ENCODE measurements at regions not wholly inside any gene's neighbourhood (a gene's known extent, or its start where the extent isn't known, plus 50 kb on each side); places are given as distances from the start of the nearest gene placed in this dataset.

DNA sequence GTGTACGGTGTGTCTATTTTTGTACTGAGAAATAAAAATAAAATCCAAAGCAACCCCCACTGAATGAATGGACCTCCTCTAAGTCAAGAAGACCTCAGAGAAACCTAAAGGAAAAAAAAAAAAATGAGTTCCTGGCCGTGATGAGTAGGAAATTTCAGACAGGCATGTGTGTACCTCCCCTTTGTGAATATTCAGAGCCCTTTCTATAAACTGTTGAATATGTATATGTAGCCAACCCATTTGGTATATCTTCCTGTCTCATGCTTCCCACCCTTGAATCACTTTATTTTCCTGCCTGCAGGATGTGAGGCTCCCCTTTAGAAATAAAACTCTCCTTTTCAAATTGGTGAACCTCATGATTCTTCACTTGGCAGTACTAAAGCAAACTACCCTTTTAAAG lies 887.8 kb upstream of the NCAM2 start:
- in situ Hi-C loops (cut with HindIII; ENCODE audit: low pct_ligation_motif_present, low sequenced_read_pairs): no loop called here
- TF ChIP-seq, protein P1, sequence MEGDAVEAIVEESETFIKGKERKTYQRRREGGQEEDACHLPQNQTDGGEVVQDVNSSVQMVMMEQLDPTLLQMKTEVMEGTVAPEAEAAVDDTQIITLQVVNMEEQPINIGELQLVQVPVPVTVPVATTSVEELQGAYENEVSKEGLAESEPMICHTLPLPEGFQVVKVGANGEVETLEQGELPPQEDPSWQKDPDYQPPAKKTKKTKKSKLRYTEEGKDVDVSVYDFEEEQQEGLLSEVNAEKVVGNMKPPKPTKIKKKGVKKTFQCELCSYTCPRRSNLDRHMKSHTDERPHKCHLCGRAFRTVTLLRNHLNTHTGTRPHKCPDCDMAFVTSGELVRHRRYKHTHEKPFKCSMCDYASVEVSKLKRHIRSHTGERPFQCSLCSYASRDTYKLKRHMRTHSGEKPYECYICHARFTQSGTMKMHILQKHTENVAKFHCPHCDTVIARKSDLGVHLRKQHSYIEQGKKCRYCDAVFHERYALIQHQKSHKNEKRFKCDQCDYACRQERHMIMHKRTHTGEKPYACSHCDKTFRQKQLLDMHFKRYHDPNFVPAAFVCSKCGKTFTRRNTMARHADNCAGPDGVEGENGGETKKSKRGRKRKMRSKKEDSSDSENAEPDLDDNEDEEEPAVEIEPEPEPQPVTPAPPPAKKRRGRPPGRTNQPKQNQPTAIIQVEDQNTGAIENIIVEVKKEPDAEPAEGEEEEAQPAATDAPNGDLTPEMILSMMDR (IDR thresholded peaks at IDR 0.05; ENCODE audit: low read depth, low read length, missing control alignments): no peak
- no peak for DNase-seq
- no peak overlapping the region for H3K4me3 ChIP-seq (ENCODE audit: low read depth, low read length)
- H3K36me3 ChIP-seq (replicated peaks): no peaks in the 10 kb centered on the region
- no peaks in the 10 kb centered on the region for H3K27me3 ChIP-seq (replicated peaks)
- no peak overlapping the region for H3K27ac ChIP-seq

DNA sequence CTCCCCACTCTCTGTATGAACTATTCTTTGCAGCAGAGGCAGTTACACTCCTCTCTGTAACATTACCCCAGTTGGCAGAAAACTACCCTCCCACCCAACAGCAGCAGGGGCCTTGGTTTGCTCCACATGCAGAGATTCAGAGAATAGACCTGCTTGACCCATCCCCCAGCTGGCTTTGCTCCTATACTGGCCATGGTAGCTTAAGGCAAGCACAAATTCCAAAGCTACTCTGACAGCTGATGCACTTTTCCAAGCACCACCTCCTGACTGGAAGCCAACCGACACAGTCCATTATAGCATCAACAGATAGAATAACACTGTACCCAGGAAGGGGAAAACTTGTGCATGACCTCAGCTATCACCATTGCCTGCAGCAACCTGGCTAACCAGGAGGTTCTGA lies 846.5 kb upstream of the NCAM2 start:
- TF ChIP-seq, protein P1 (IDR thresholded peaks at IDR 0.05; ENCODE audit: low read depth, low read length, missing control alignments): no peak
- H3K27me3 ChIP-seq (replicated peaks): no peaks in the 10 kb centered on the region
- no peak overlapping the region for H3K27ac ChIP-seq
- no peak overlapping the region for H3K4me3 ChIP-seq (ENCODE audit: low read depth, low read length)
- in situ Hi-C loops (cut with HindIII; ENCODE audit: low pct_ligation_motif_present, low sequenced_read_pairs): no loop called here
- no peaks in the 10 kb centered on the region for H3K36me3 ChIP-seq (replicated peaks)
- no peak for DNase-seq

DNA sequence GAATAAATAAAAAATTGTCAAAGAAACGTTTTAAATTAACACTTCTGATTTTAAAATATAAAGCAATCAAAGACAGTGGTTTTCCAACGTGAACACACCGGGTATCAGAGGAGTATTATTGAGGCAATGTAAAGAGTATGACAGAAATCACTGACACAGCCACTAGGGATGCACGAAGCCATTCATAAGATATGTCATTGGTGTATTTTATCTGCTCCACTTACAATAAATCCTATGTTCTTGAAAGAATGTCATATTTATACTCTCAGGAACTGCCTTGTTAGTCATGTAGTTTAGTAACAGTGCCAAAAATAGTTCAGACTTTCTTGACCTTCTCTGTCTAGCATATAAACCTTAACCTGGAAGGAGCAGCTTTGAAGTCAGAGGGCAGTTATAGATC lies 835.0 kb upstream of the NCAM2 start:
- no peaks in the 10 kb centered on the region for H3K36me3 ChIP-seq (replicated peaks)
- DNase-seq: no peak
- TF ChIP-seq, protein P1 (IDR thresholded peaks at IDR 0.05; ENCODE audit: low read depth, low read length, missing control alignments): no peak
- no peak overlapping the region for H3K27ac ChIP-seq
- in situ Hi-C loops (cut with HindIII; ENCODE audit: low pct_ligation_motif_present, low sequenced_read_pairs): no loop called here
- no peaks in the 10 kb centered on the region for H3K27me3 ChIP-seq (replicated peaks)
- no peak overlapping the region for H3K4me3 ChIP-seq (ENCODE audit: low read depth, low read length)

DNA sequence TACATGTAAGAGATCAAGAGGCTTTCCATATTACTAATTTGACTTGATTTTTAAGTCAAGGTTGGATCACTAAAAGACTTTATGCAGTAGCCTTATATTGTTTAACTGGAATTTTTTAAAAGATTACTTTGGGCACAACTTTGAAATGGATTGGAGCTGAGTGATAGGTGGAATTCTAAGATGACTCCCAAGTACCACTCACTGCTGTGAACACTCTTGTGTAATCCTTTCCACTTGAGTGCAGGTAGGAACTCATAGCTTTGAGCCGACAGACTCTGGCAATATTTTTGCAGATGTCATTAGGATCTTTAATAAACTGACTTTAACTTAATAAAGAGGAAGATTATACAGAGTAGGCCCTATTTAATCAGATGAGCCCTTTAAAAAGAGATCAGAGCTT lies 831.1 kb upstream of the NCAM2 start:
- in situ Hi-C loops (cut with HindIII; ENCODE audit: low pct_ligation_motif_present, low sequenced_read_pairs): no loop called here
- TF ChIP-seq, protein P1 (IDR thresholded peaks at IDR 0.05; ENCODE audit: low read depth, low read length, missing control alignments): no peak
- Histone ChIP-seq H3K36me3 (replicated peaks) (no peaks in the 10 kb centered on the region), H3K27ac (no peak overlapping the region), H3K4me3 (ENCODE audit: low read depth, low read length) (no peak overlapping the region), H3K27me3 (replicated peaks) (no peaks in the 10 kb centered on the region)
- no peak for DNase-seq

DNA sequence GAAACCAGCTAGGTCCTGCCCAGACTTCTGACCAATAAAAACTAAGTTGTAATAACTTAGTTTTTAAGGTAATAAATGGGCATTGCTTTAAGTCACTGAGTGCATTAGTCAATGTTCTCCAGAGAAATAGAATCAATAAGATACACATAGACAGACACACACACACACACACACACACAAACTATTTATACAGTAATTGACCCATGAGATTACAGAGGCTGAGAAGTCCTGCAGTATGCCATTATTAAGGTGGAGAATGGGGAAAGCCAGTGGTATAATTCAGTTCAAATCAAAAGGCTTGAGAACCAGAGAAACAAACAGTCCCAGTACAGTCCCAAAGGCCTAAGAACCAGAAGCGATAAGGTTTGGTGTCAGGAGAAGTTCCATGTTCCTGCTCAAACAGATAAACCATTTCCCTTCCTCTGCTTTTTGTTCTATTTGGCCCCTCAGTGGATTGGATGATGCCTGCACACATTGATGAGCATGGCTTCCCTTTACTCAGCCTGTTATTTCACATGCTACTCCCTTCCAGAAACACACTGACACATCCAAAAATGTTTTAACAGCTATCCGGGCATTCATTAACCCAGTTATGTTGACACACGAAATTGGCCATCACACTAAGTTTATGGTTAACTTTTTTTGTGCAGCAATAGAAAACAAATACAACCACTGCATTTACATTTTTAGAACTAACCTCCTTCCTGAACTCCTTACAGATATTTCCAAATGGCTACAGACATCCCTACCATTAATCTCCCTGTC lies 828.2 kb upstream of the NCAM2 start:
- in situ Hi-C loops (cut with HindIII; ENCODE audit: low pct_ligation_motif_present, low sequenced_read_pairs): no loop called here
- TF ChIP-seq, protein P1 (IDR thresholded peaks at IDR 0.05; ENCODE audit: low read depth, low read length, missing control alignments): no peak
- H3K4me3 ChIP-seq (ENCODE audit: low read depth, low read length): no peak overlapping the region
- DNase-seq: no peak
- H3K27ac ChIP-seq: no peak overlapping the region
- no peaks in the 10 kb centered on the region for H3K27me3 ChIP-seq (replicated peaks)
- no peaks in the 10 kb centered on the region for H3K36me3 ChIP-seq (replicated peaks)

- no peak for DNase-seq
- TF ChIP-seq, protein P1 (IDR thresholded peaks at IDR 0.05; ENCODE audit: low read depth, low read length, missing control alignments): no peak
- in situ Hi-C loops (cut with HindIII; ENCODE audit: low pct_ligation_motif_present, low sequenced_read_pairs): no loop called here
- no peaks in the 10 kb centered on the region for H3K27me3 ChIP-seq (replicated peaks)
- H3K4me3 ChIP-seq (ENCODE audit: low read depth, low read length): no peak overlapping the region
- H3K27ac ChIP-seq: no peak overlapping the region
- no peaks in the 10 kb centered on the region for H3K36me3 ChIP-seq (replicated peaks)
Measured at GRCh38 chr21:20186186-20186585, 812.0 kb upstream of the NCAM2 start.
